Stimulated activated naive CD8-positive, alpha-beta T cell treated with anti-CD3 and anti-CD28 coated beads, Interleukin-15, Interleukin-2, amounts not matched to agents 100 ng/mL and 50 ng/mL, for 24 hours (primary cell): ENCODE measurements at regions not wholly inside any gene's neighbourhood (a gene's known extent, or its start where the extent isn't known, plus 50 kb on each side); places are given as distances from the start of the nearest gene placed in this dataset.

Source experiments
- H3K27ac Mint-ChIP-seq: one replicate; pipeline ENCODE4 v1.8.0; 2021; ENCODE audit warnings: mild to moderate bottlenecking, mixed read lengths
- H3K27me3 Mint-ChIP-seq: one replicate; pipeline ENCODE4 v1.8.0; 2021; ENCODE audit warnings: mixed read lengths
- H3K36me3 Mint-ChIP-seq: one replicate; pipeline ENCODE4 v1.8.0; 2021; ENCODE audit warnings: low read depth, mixed read lengths
- H3K4me1 Mint-ChIP-seq: one replicate; pipeline ENCODE4 v1.8.0; 2021; ENCODE audit warnings: low read depth, mixed read lengths
- H3K4me3 Mint-ChIP-seq: one replicate; pipeline ENCODE4 v1.8.0; 2021; ENCODE audit warnings: mild to moderate bottlenecking, mixed read lengths
- H3K9me3 Mint-ChIP-seq: one replicate; pipeline ENCODE4 v1.8.0; 2021; ENCODE audit warnings: mixed read lengths

GRCh38 chr21:27759091-27759659 is 792.3 kb upstream of the ADAMTS5 start:
- H3K4me1 Mint-ChIP-seq = no peaks in the 10 kb centered on the region
- no peaks in the 10 kb centered on the region for H3K9me3 Mint-ChIP-seq
- H3K4me3 Mint-ChIP-seq = no peak overlapping the region
- no peaks in the 10 kb centered on the region for H3K27me3 Mint-ChIP-seq
- no peak overlapping the region for H3K27ac Mint-ChIP-seq
- no peaks in the 10 kb centered on the region for H3K36me3 Mint-ChIP-seq

- H3K9me3 Mint-ChIP-seq = no peaks in the 10 kb centered on the region
- H3K36me3 Mint-ChIP-seq = no peaks in the 10 kb centered on the region
- H3K4me1 Mint-ChIP-seq = no peaks in the 10 kb centered on the region
- no peak overlapping the region for H3K27ac Mint-ChIP-seq
- no peaks in the 10 kb centered on the region for H3K27me3 Mint-ChIP-seq
- H3K4me3 Mint-ChIP-seq = no peak overlapping the region
Observed at GRCh38 chr21:27756191-27756590, 789.3 kb upstream of the ADAMTS5 start.

- Mint-ChIP-seq H3K4me1 (no peaks in the 10 kb centered on the region), H3K36me3 (no peaks in the 10 kb centered on the region), H3K4me3 (no peak overlapping the region), H3K27me3 (no peaks in the 10 kb centered on the region), H3K27ac (no peak overlapping the region), H3K9me3 (peaks cover 20% of the 10 kb centered on the region)
Observed at GRCh38 chr21:27743971-27744564, 777.2 kb upstream of the ADAMTS5 start.

- no peak overlapping the region for H3K27ac Mint-ChIP-seq
- no peak overlapping the region for H3K4me3 Mint-ChIP-seq
- no peaks in the 10 kb centered on the region for H3K27me3 Mint-ChIP-seq
- H3K4me1 Mint-ChIP-seq = no peaks in the 10 kb centered on the region
- H3K9me3 Mint-ChIP-seq = peaks cover 20% of the 10 kb centered on the region
- no peaks in the 10 kb centered on the region for H3K36me3 Mint-ChIP-seq
Observed at GRCh38 chr21:27741736-27742135, 774.8 kb upstream of the ADAMTS5 start.

- Mint-ChIP-seq H3K4me1 (no peaks in the 10 kb centered on the region), H3K9me3 (peaks cover 20% of the 10 kb centered on the region), H3K36me3 (no peaks in the 10 kb centered on the region), H3K4me3 (no peak overlapping the region), H3K27me3 (no peaks in the 10 kb centered on the region), H3K27ac (no peak overlapping the region)
Observed at GRCh38 chr21:27740084-27740483, 773.2 kb upstream of the ADAMTS5 start.

- H3K27me3 Mint-ChIP-seq = no peaks in the 10 kb centered on the region
- H3K4me3 Mint-ChIP-seq = no peak overlapping the region
- H3K27ac Mint-ChIP-seq = no peak overlapping the region
- no peaks in the 10 kb centered on the region for H3K4me1 Mint-ChIP-seq
- no peaks in the 10 kb centered on the region for H3K36me3 Mint-ChIP-seq
- H3K9me3 Mint-ChIP-seq = peaks cover 16% of the 10 kb centered on the region
Observed at GRCh38 chr21:27739187-27739586, 772.3 kb upstream of the ADAMTS5 start.

GRCh38 chr21:27735699-27736098 is 768.8 kb upstream of the ADAMTS5 start:
- H3K4me3 Mint-ChIP-seq = no peak overlapping the region
- H3K9me3 Mint-ChIP-seq = peaks cover 5% of the 10 kb centered on the region
- no peaks in the 10 kb centered on the region for H3K4me1 Mint-ChIP-seq
- no peak overlapping the region for H3K27ac Mint-ChIP-seq
- H3K27me3 Mint-ChIP-seq = no peaks in the 10 kb centered on the region
- no peaks in the 10 kb centered on the region for H3K36me3 Mint-ChIP-seq

- H3K4me1 Mint-ChIP-seq = no peaks in the 10 kb centered on the region
Observed at GRCh38 chr21:27734146-27734545, 767.3 kb upstream of the ADAMTS5 start.

GRCh38 chr21:27725916-27726315 is 759.0 kb upstream of the ADAMTS5 start:
- Mint-ChIP-seq H3K4me1 (no peaks in the 10 kb centered on the region), H3K27me3 (no peaks in the 10 kb centered on the region), H3K4me3 (no peak overlapping the region), H3K9me3 (peaks cover 7% of the 10 kb centered on the region), H3K27ac (no peak overlapping the region), H3K36me3 (no peaks in the 10 kb centered on the region)

More at GRCh38 chr21:27734146-27734545, 767.3 kb upstream of the ADAMTS5 start:
- Mint-ChIP-seq H3K27ac (no peak overlapping the region), H3K27me3 (no peaks in the 10 kb centered on the region), H3K9me3 (peaks cover 5% of the 10 kb centered on the region), H3K4me3 (no peak overlapping the region), H3K36me3 (no peaks in the 10 kb centered on the region)

- H3K36me3 Mint-ChIP-seq = no peaks in the 10 kb centered on the region
- H3K4me3 Mint-ChIP-seq = no peak overlapping the region
- no peaks in the 10 kb centered on the region for H3K27me3 Mint-ChIP-seq
- peaks cover 4% of the 10 kb centered on the region for H3K9me3 Mint-ChIP-seq
- H3K4me1 Mint-ChIP-seq = no peaks in the 10 kb centered on the region
- H3K27ac Mint-ChIP-seq = no peak overlapping the region
Observed at GRCh38 chr21:27722095-27722494, 755.2 kb upstream of the ADAMTS5 start.

GRCh38 chr21:27721675-27722074 is 754.8 kb upstream of the ADAMTS5 start:
- H3K9me3 Mint-ChIP-seq = peaks cover 4% of the 10 kb centered on the region
- no peaks in the 10 kb centered on the region for H3K36me3 Mint-ChIP-seq
- H3K4me1 Mint-ChIP-seq = no peaks in the 10 kb centered on the region
- no peak overlapping the region for H3K4me3 Mint-ChIP-seq
- H3K27ac Mint-ChIP-seq = no peak overlapping the region
- H3K27me3 Mint-ChIP-seq = no peaks in the 10 kb centered on the region

GRCh38 chr21:27719226-27719625 is 752.3 kb upstream of the ADAMTS5 start:
- Mint-ChIP-seq H3K27me3 (no peaks in the 10 kb centered on the region), H3K9me3 (peaks cover 4% of the 10 kb centered on the region), H3K4me1 (no peaks in the 10 kb centered on the region), H3K36me3 (no peaks in the 10 kb centered on the region), H3K27ac (no peak overlapping the region), H3K4me3 (no peak overlapping the region)

- H3K27me3 Mint-ChIP-seq = no peaks in the 10 kb centered on the region
- peaks cover 4% of the 10 kb centered on the region for H3K9me3 Mint-ChIP-seq
- H3K27ac Mint-ChIP-seq = no peak overlapping the region
- H3K4me3 Mint-ChIP-seq = no peak overlapping the region
- H3K36me3 Mint-ChIP-seq = no peaks in the 10 kb centered on the region
- no peaks in the 10 kb centered on the region for H3K4me1 Mint-ChIP-seq
Observed at GRCh38 chr21:27715131-27715530, 748.2 kb upstream of the ADAMTS5 start.

GRCh38 chr21:27713154-27714109 is 746.5 kb upstream of the ADAMTS5 start:
- Mint-ChIP-seq H3K4me3 (no peak overlapping the region), H3K4me1 (no peaks in the 10 kb centered on the region), H3K27ac (no peak overlapping the region)

GRCh38 chr21:27704567-27705166 is 737.8 kb upstream of the ADAMTS5 start:
- H3K9me3 Mint-ChIP-seq = peaks cover 4% of the 10 kb centered on the region
- no peak overlapping the region for H3K4me3 Mint-ChIP-seq
- H3K27ac Mint-ChIP-seq = no peak overlapping the region
- H3K4me1 Mint-ChIP-seq = no peaks in the 10 kb centered on the region
- no peaks in the 10 kb centered on the region for H3K36me3 Mint-ChIP-seq
- H3K27me3 Mint-ChIP-seq = no peaks in the 10 kb centered on the region

More at GRCh38 chr21:27713154-27714109, 746.5 kb upstream of the ADAMTS5 start:
- H3K9me3 Mint-ChIP-seq = peaks cover 5% of the 10 kb centered on the region
- H3K27me3 Mint-ChIP-seq = no peaks in the 10 kb centered on the region
- H3K36me3 Mint-ChIP-seq = no peaks in the 10 kb centered on the region
